SK-N-SH treated with all-trans-retinoic acid at 6 μM for 48 hours (cell line): ENCODE measurements at regions not wholly inside any gene's neighbourhood (a gene's known extent, or its start where the extent isn't known, plus 50 kb on each side); places are given as distances from the start of the nearest gene placed in this dataset.

Experiments used
- ATAC-seq: fragments of 200-7000 bp; cut with Tn5 transposase; 3 replicates; pipeline ENCODE4 v1.9.1; 2020; ENCODE audit warnings: mild to moderate bottlenecking, moderate library complexity
- ARNTL ChIP-seq: fragments of 450-650 bp; formaldehyde crosslinking; IDR thresholded peaks from 2 replicates; pipeline ENCODE4 v1.5.0; 2020; ENCODE audit warnings: low read depth, mild to moderate bottlenecking, moderate library complexity, borderline replicate concordance
- BACH2 ChIP-seq: fragments of 250-450 bp; sonication (Bioruptor Pico); IDR thresholded peaks from 2 replicates; pipeline ENCODE4 v1.9.0; 2021; ENCODE audit warnings: mild to moderate bottlenecking, borderline replicate concordance
- CSDC2 ChIP-seq: fragments of 250-450 bp; sonication (Bioruptor Pico); IDR thresholded peaks from 2 replicates; pipeline ENCODE4 v1.5.0; 2020; ENCODE audit warnings: mild to moderate bottlenecking, moderate library complexity
- ESRRG ChIP-seq: fragments of 250-450 bp; sonication (Bioruptor Pico); IDR thresholded peaks from 2 replicates; pipeline ENCODE4 v1.6.1; 2021; ENCODE audit warnings: mild to moderate bottlenecking
- GLIS3 ChIP-seq: fragments of 250-450 bp; sonication (Bioruptor Pico); IDR thresholded peaks from 2 replicates; pipeline ENCODE4 v1.5.0; 2020; ENCODE audit warnings: mild to moderate bottlenecking, moderate library complexity
- ISL1 ChIP-seq: fragments of 250-450 bp; sonication (Bioruptor Pico); IDR thresholded peaks from 2 replicates; pipeline ENCODE4 v2.1.2; 2022; ENCODE audit warnings: mild to moderate bottlenecking, moderate library complexity
- OSR1 ChIP-seq: fragments of 250-450 bp; sonication (Bioruptor Pico); IDR thresholded peaks from 2 replicates; pipeline ENCODE4 v1.8.0; 2022; ENCODE audit warnings: moderate library complexity, mild to moderate bottlenecking, inconsistent platforms
- PPARA ChIP-seq: fragments of 250-450 bp; sonication (Bioruptor Pico); IDR thresholded peaks from 2 replicates; pipeline ENCODE4 v1.5.0; 2020; ENCODE audit warnings: mild to moderate bottlenecking, borderline replicate concordance
- RARB ChIP-seq: fragments of 250-450 bp; sonication (Bioruptor Pico); IDR thresholded peaks from 2 replicates; pipeline ENCODE4 v1.8.0; 2021; ENCODE audit warnings: mild to moderate bottlenecking, moderate library complexity
- SNAI2 ChIP-seq: fragments of 250-450 bp; sonication (Bioruptor Pico); IDR thresholded peaks from 2 replicates; pipeline ENCODE4 v1.5.0; 2020; ENCODE audit warnings: mild to moderate bottlenecking, moderate library complexity
- TCF4 ChIP-seq: fragments of 250-450 bp; sonication (Bioruptor Pico); IDR thresholded peaks from 2 replicates; pipeline ENCODE4 v1.8.0; 2021; ENCODE audit warnings: mild to moderate bottlenecking, moderate library complexity, borderline replicate concordance
- TOX ChIP-seq: fragments of 250-450 bp; sonication (Bioruptor Pico); IDR thresholded peaks from 2 replicates; pipeline ENCODE4 v1.8.0; 2021; ENCODE audit warnings: mild to moderate bottlenecking, moderate library complexity, borderline replicate concordance
- ZC3H10 ChIP-seq: fragments of 250-450 bp; sonication (Bioruptor Pico); IDR thresholded peaks from 2 replicates; pipeline ENCODE4 v1.5.1; 2021; ENCODE audit warnings: mild to moderate bottlenecking, moderate library complexity
- ZFP3 ChIP-seq: fragments of 250-450 bp; sonication (Bioruptor Pico); IDR thresholded peaks from 2 replicates; pipeline ENCODE4 v1.5.0; 2020; ENCODE audit warnings: mild to moderate bottlenecking, moderate library complexity
- ZFP30 ChIP-seq: fragments of 450-650 bp; formaldehyde crosslinking; IDR thresholded peaks from 2 replicates; pipeline ENCODE4 v1.5.0; 2022; ENCODE audit warnings: mild to moderate bottlenecking, moderate library complexity
- ZNF565 ChIP-seq: fragments of 450-650 bp; formaldehyde crosslinking; conservative IDR thresholded peaks from 2 replicates; pipeline ENCODE4 v1.5.0; 2020; ENCODE audit warnings: low read depth, mild to moderate bottlenecking, moderate library complexity
- ZNF8 ChIP-seq: fragments of 450-650 bp; formaldehyde crosslinking; IDR thresholded peaks from 2 replicates; pipeline ENCODE4 v1.5.0; 2020; ENCODE audit warnings: mild to moderate bottlenecking, moderate library complexity
- TF ChIP-seq, protein P1 (sequence below): fragments of 250-450 bp; sonication (Bioruptor Pico); IDR thresholded peaks from 2 replicates; pipeline ENCODE4 v1.8.0; 2020; ENCODE audit warnings: mild to moderate bottlenecking, moderate library complexity, borderline replicate concordance
- TF ChIP-seq, protein P2 (sequence below): fragments of 250-450 bp; sonication (Bioruptor Pico); IDR thresholded peaks from 2 replicates; pipeline ENCODE4 v1.8.0; 2021; ENCODE audit warnings: low read depth, mild to moderate bottlenecking, moderate library complexity, borderline replicate concordance
- TF ChIP-seq, protein P3 (sequence below): fragments of 250-450 bp; sonication (Bioruptor Pico); IDR thresholded peaks from 2 replicates; pipeline ENCODE4 v1.5.0; 2020; ENCODE audit warnings: mild to moderate bottlenecking, moderate library complexity
- TF ChIP-seq, protein P4 (sequence below): fragments of 250-450 bp; sonication (Bioruptor Pico); IDR thresholded peaks from 2 replicates; pipeline ENCODE4 v1.5.1; 2020; ENCODE audit warnings: low read depth, mild to moderate bottlenecking, moderate library complexity
- TF ChIP-seq, protein P5 (sequence below): fragments of 250-450 bp; sonication (Bioruptor Pico); IDR thresholded peaks from 2 replicates; pipeline ENCODE4 v1.5.1; 2021; ENCODE audit warnings: mild to moderate bottlenecking, moderate library complexity

DNA sequence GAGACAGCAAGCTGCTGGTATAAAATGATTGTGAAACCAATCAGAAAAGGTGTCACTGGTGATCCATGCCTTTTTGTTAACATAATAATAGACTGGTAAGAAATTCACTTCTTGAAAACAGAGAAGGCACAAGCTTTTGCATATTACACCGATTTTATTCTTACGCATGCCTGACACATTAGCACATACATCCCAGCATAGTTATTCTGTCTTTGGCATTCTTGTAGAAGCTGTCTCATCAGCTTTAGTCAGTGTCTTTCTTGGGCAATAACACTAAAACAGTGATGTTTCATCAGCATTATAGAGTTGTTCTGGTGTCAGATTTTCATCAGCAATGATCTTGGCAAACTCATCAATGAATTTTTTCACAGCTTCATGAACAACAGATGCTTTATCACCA is 283.4 kb upstream of the TMTC1 start:
- TF ChIP-seq CSDC2 (CRISPR knock-in tag) (no peak), SNAI2 (CRISPR knock-in tag) (no peak), BACH2 (no peak), ZNF565 (CRISPR knock-in tag) (no peak)
- no peak for ATAC-seq

DNA sequence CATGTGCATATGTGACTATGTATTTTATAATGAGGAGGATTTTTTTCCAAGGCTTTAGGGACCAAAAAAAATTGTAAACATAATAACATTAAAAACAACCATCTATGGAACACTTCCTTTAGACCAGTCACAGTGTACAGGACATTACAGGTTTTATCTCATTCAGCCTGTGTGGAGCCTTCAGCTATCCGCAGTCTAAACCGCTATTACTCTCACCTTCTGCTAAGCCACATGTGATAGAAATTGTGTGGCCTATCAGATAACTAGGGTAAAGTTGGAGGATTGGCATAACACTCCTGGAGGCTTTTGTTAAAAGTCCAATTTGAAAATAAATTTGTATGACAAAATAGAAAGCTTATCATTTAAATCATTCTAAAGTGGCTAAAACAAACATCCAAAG is 281.2 kb upstream of the TMTC1 start:
- no peak for TF ChIP-seq ISL1 (CRISPR knock-in tag)
- no peak for TF ChIP-seq ZNF565 (CRISPR knock-in tag)
- no peak for TF ChIP-seq OSR1 (CRISPR knock-in tag)
- TF ChIP-seq, protein P1, sequence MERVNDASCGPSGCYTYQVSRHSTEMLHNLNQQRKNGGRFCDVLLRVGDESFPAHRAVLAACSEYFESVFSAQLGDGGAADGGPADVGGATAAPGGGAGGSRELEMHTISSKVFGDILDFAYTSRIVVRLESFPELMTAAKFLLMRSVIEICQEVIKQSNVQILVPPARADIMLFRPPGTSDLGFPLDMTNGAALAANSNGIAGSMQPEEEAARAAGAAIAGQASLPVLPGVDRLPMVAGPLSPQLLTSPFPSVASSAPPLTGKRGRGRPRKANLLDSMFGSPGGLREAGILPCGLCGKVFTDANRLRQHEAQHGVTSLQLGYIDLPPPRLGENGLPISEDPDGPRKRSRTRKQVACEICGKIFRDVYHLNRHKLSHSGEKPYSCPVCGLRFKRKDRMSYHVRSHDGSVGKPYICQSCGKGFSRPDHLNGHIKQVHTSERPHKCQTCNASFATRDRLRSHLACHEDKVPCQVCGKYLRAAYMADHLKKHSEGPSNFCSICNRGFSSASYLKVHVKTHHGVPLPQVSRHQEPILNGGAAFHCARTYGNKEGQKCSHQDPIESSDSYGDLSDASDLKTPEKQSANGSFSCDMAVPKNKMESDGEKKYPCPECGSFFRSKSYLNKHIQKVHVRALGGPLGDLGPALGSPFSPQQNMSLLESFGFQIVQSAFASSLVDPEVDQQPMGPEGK (CRISPR knock-in tag): no peak
- no peak for TF ChIP-seq ZC3H10 (CRISPR knock-in tag)
- no peak for TF ChIP-seq TCF4
- TF ChIP-seq TOX: no peak
- TF ChIP-seq, protein P2, sequence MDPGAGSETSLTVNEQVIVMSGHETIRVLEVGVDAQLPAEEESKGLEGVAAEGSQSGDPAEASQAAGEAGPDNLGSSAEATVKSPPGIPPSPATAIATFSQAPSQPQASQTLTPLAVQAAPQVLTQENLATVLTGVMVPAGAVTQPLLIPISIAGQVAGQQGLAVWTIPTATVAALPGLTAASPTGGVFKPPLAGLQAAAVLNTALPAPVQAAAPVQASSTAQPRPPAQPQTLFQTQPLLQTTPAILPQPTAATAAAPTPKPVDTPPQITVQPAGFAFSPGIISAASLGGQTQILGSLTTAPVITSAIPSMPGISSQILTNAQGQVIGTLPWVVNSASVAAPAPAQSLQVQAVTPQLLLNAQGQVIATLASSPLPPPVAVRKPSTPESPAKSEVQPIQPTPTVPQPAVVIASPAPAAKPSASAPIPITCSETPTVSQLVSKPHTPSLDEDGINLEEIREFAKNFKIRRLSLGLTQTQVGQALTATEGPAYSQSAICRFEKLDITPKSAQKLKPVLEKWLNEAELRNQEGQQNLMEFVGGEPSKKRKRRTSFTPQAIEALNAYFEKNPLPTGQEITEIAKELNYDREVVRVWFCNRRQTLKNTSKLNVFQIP: no peak
- TF ChIP-seq, protein P3, sequence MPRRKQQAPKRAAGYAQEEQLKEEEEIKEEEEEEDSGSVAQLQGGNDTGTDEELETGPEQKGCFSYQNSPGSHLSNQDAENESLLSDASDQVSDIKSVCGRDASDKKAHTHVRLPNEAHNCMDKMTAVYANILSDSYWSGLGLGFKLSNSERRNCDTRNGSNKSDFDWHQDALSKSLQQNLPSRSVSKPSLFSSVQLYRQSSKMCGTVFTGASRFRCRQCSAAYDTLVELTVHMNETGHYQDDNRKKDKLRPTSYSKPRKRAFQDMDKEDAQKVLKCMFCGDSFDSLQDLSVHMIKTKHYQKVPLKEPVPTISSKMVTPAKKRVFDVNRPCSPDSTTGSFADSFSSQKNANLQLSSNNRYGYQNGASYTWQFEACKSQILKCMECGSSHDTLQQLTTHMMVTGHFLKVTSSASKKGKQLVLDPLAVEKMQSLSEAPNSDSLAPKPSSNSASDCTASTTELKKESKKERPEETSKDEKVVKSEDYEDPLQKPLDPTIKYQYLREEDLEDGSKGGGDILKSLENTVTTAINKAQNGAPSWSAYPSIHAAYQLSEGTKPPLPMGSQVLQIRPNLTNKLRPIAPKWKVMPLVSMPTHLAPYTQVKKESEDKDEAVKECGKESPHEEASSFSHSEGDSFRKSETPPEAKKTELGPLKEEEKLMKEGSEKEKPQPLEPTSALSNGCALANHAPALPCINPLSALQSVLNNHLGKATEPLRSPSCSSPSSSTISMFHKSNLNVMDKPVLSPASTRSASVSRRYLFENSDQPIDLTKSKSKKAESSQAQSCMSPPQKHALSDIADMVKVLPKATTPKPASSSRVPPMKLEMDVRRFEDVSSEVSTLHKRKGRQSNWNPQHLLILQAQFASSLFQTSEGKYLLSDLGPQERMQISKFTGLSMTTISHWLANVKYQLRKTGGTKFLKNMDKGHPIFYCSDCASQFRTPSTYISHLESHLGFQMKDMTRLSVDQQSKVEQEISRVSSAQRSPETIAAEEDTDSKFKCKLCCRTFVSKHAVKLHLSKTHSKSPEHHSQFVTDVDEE: no peak
- TF ChIP-seq CSDC2 (CRISPR knock-in tag): no peak
- TF ChIP-seq, protein P4, sequence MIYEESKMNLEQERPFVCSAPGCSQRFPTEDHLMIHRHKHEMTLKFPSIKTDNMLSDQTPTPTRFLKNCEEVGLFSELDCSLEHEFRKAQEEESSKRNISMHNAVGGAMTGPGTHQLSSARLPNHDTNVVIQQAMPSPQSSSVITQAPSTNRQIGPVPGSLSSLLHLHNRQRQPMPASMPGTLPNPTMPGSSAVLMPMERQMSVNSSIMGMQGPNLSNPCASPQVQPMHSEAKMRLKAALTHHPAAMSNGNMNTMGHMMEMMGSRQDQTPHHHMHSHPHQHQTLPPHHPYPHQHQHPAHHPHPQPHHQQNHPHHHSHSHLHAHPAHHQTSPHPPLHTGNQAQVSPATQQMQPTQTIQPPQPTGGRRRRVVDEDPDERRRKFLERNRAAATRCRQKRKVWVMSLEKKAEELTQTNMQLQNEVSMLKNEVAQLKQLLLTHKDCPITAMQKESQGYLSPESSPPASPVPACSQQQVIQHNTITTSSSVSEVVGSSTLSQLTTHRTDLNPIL: no peak
- TF ChIP-seq, protein P5, sequence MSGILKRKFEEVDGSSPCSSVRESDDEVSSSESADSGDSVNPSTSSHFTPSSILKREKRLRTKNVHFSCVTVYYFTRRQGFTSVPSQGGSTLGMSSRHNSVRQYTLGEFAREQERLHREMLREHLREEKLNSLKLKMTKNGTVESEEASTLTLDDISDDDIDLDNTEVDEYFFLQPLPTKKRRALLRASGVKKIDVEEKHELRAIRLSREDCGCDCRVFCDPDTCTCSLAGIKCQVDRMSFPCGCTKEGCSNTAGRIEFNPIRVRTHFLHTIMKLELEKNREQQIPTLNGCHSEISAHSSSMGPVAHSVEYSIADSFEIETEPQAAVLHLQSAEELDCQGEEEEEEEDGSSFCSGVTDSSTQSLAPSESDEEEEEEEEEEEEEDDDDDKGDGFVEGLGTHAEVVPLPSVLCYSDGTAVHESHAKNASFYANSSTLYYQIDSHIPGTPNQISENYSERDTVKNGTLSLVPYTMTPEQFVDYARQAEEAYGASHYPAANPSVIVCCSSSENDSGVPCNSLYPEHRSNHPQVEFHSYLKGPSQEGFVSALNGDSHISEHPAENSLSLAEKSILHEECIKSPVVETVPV (CRISPR knock-in tag): no peak
- no peak for TF ChIP-seq PPARA (CRISPR knock-in tag)
- no peak for TF ChIP-seq ZNF8 (CRISPR knock-in tag)
- no peak for TF ChIP-seq ARNTL
- ATAC-seq: peak; percentile 60; the same call in 1 of the 3 replicates

DNA sequence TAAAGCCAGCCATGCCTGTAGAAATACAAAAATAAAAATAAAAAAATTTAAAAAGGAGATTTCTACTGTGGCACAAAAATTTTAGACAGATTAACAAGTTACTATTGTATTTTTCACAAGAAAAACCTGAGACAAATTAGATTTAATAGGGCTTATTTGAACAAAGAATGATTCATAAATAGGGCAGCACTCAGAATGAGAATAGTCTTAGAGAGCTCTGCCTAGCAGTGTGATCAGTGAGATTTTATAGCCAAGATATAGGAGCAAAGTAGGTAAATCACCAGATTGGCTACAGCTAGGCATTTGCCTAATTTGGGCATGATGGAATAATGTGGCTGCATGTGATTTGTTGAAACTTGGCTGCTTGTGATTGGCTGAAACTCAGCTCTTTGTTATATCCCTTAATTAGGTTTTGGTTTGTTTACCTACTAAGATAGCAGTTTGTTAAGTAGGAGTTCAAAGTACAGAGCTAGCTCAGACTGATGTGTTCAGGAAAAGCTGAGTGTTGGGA is 279.7 kb upstream of the TMTC1 start:
- TF ChIP-seq RARB (CRISPR knock-in tag) (no peak), ARNTL (no peak), CSDC2 (CRISPR knock-in tag) (no peak), ISL1 (CRISPR knock-in tag) (no peak), ZC3H10 (CRISPR knock-in tag) (no peak), ZFP30 (CRISPR knock-in tag) (no peak), ZNF565 (CRISPR knock-in tag) (no peak), ESRRG (CRISPR knock-in tag) (no peak), ZNF8 (CRISPR knock-in tag) (no peak), OSR1 (CRISPR knock-in tag) (no peak), GLIS3 (CRISPR knock-in tag) (no peak), TCF4 (no peak), ZFP3 (CRISPR knock-in tag) (no peak)
- TF ChIP-seq, protein P3: no peak
- TF ChIP-seq, protein P1 (CRISPR knock-in tag): no peak
- no peak for ATAC-seq
